ENCODE measurements at regions not wholly inside any gene's neighbourhood (a gene's known extent, or its start where the extent isn't known, plus 50 kb on each side); places are given as distances from the start of the nearest gene placed in this dataset.

GRCh38 chr5:163878490-163878889 is 373.1 kb downstream of the MAT2B start:
- Histone ChIP-seq H3K4me2 (ENCODE audit: insufficient read depth, low read length) (no peak overlapping the region), H3K4me1 (ENCODE audit: insufficient read depth, low read length) (no peaks in the 10 kb centered on the region), H3K9me3 (ENCODE audit: low read depth, low read length) (no peaks in the 10 kb centered on the region), H3K27me3 (ENCODE audit: insufficient read depth, low read length) (no peaks in the 10 kb centered on the region), H3K36me3 (ENCODE audit: insufficient read depth, low read length) (no peaks in the 10 kb centered on the region), H3K27ac (ENCODE audit: low read depth, low read length) (no peak overlapping the region), H3K79me2 (ENCODE audit: insufficient read depth, low read length) (no peaks in the 10 kb centered on the region), H4K20me1 (ENCODE audit: insufficient read depth, low read length) (no peaks in the 10 kb centered on the region), H3K4me3 (ENCODE audit: insufficient read depth, low read length) (no peak overlapping the region), H2AFZ (ENCODE audit: low read length) (no peak overlapping the region)
- no peak for TF ChIP-seq CTCF (IDR thresholded peaks at IDR 0.05; ENCODE audit: extremely low read depth, low read depth, low read length)
- DNase-seq (ENCODE audit: insufficient read length, low spot score, missing footprints) = no peak

GRCh38 chr5:163880302-163880701 is 374.9 kb downstream of the MAT2B start:
- H3K27ac ChIP-seq (ENCODE audit: low read depth, low read length) = no peak overlapping the region
- H3K36me3 ChIP-seq (ENCODE audit: insufficient read depth, low read length) = no peaks in the 10 kb centered on the region
- no peaks in the 10 kb centered on the region for H4K20me1 ChIP-seq (ENCODE audit: insufficient read depth, low read length)
- no peak for TF ChIP-seq CTCF (IDR thresholded peaks at IDR 0.05; ENCODE audit: extremely low read depth, low read depth, low read length)
- H3K4me1 ChIP-seq (ENCODE audit: insufficient read depth, low read length) = no peaks in the 10 kb centered on the region
- no peaks in the 10 kb centered on the region for H3K27me3 ChIP-seq (ENCODE audit: insufficient read depth, low read length)
- no peak for DNase-seq (ENCODE audit: insufficient read length, low spot score, missing footprints)
- no peaks in the 10 kb centered on the region for H3K9me3 ChIP-seq (ENCODE audit: low read depth, low read length)
- no peak overlapping the region for H3K4me2 ChIP-seq (ENCODE audit: insufficient read depth, low read length)
- no peak overlapping the region for H3K4me3 ChIP-seq (ENCODE audit: insufficient read depth, low read length)
- H2AFZ ChIP-seq (ENCODE audit: low read length) = no peak overlapping the region
- no peaks in the 10 kb centered on the region for H3K79me2 ChIP-seq (ENCODE audit: insufficient read depth, low read length)

- no peak for TF ChIP-seq CTCF (IDR thresholded peaks at IDR 0.05; ENCODE audit: extremely low read depth, low read depth, low read length)
- H3K36me3 ChIP-seq (ENCODE audit: insufficient read depth, low read length) = no peaks in the 10 kb centered on the region
- H3K4me3 ChIP-seq (ENCODE audit: insufficient read depth, low read length) = no peak overlapping the region
- no peaks in the 10 kb centered on the region for H3K9me3 ChIP-seq (ENCODE audit: low read depth, low read length)
- H3K79me2 ChIP-seq (ENCODE audit: insufficient read depth, low read length) = no peaks in the 10 kb centered on the region
- H3K4me2 ChIP-seq (ENCODE audit: insufficient read depth, low read length) = no peak overlapping the region
- no peaks in the 10 kb centered on the region for H4K20me1 ChIP-seq (ENCODE audit: insufficient read depth, low read length)
- DNase-seq (ENCODE audit: insufficient read length, low spot score, missing footprints) = no peak
- H2AFZ ChIP-seq (ENCODE audit: low read length) = no peak overlapping the region
- H3K27ac ChIP-seq (ENCODE audit: low read depth, low read length) = no peak overlapping the region
- no peaks in the 10 kb centered on the region for H3K27me3 ChIP-seq (ENCODE audit: insufficient read depth, low read length)
- H3K4me1 ChIP-seq (ENCODE audit: insufficient read depth, low read length) = peaks cover 3% of the 10 kb centered on the region
Observed at GRCh38 chr5:163885117-163885516, 379.7 kb downstream of the MAT2B start.

- Histone ChIP-seq H3K27ac (ENCODE audit: low read depth, low read length) (no peak overlapping the region), H3K4me1 (ENCODE audit: insufficient read depth, low read length) (peaks cover 3% of the 10 kb centered on the region), H2AFZ (ENCODE audit: low read length) (no peak overlapping the region), H4K20me1 (ENCODE audit: insufficient read depth, low read length) (no peaks in the 10 kb centered on the region), H3K27me3 (ENCODE audit: insufficient read depth, low read length) (no peaks in the 10 kb centered on the region), H3K4me3 (ENCODE audit: insufficient read depth, low read length) (no peak overlapping the region), H3K4me2 (ENCODE audit: insufficient read depth, low read length) (no peak overlapping the region), H3K36me3 (ENCODE audit: insufficient read depth, low read length) (no peaks in the 10 kb centered on the region), H3K9me3 (ENCODE audit: low read depth, low read length) (no peaks in the 10 kb centered on the region), H3K79me2 (ENCODE audit: insufficient read depth, low read length) (no peaks in the 10 kb centered on the region)
- no peak for DNase-seq (ENCODE audit: insufficient read length, low spot score, missing footprints)
- no peak for TF ChIP-seq CTCF (IDR thresholded peaks at IDR 0.05; ENCODE audit: extremely low read depth, low read depth, low read length)
Observed at GRCh38 chr5:163887854-163888253, 382.4 kb downstream of the MAT2B start.
